Neuronal stem cell (in vitro differentiated cells): ENCODE measurements at regions not wholly inside any gene's neighbourhood (a gene's known extent, or its start where the extent isn't known, plus 50 kb on each side); places are given as distances from the start of the nearest gene placed in this dataset.
"Not testable (repeated sequence)": the region's sequence is repeated elsewhere in the genome, so short reads cannot be mapped to it uniquely, and the experiment has no call there.

Experiments used
- DNase-seq: peaks from one replicate; pipeline ENCODE4 v3.0.0-alpha.2; 2013; ENCODE audit warnings: low spot score
- H2AFZ ChIP-seq: one replicate; pipeline ENCODE4 v1.6.1; 2013; ENCODE audit warnings: mild to moderate bottlenecking, low read length, inconsistent platforms
- H2AK5ac ChIP-seq: 2 replicates; pipeline ENCODE4 v1.6.1; 2013; ENCODE audit warnings: low read depth, mild to moderate bottlenecking, inconsistent platforms, low read length, moderate library complexity, mixed read lengths
- H2BK120ac ChIP-seq: 2 replicates; pipeline ENCODE4 v1.6.1; 2013; ENCODE audit warnings: low read depth, mild to moderate bottlenecking, inconsistent platforms, low read length, moderate library complexity, mixed read lengths
- H2BK12ac ChIP-seq: one replicate; pipeline ENCODE4 v1.6.1; 2013; ENCODE audit warnings: low read length, inconsistent platforms
- H2BK15ac ChIP-seq: 2 replicates; pipeline ENCODE4 v1.6.1; 2013; ENCODE audit warnings: mild to moderate bottlenecking, low read length, inconsistent platforms, mixed read lengths
- H2BK5ac ChIP-seq: one replicate; pipeline ENCODE4 v1.6.1; 2013; ENCODE audit warnings: inconsistent platforms, mild to moderate bottlenecking, low read length, moderate library complexity
- H3K14ac ChIP-seq: one replicate; pipeline ENCODE4 v1.6.1; 2013; ENCODE audit warnings: low read length, inconsistent platforms
- H3K18ac ChIP-seq: 2 replicates; pipeline ENCODE4 v1.6.1; 2013; ENCODE audit warnings: low read length, inconsistent platforms
- H3K23ac ChIP-seq: 2 replicates; pipeline ENCODE4 v1.6.1; 2013; ENCODE audit warnings: low read depth, mild to moderate bottlenecking, mixed read lengths, low read length, inconsistent platforms; ENCODE audit not compliant: poor library complexity
- H3K27ac ChIP-seq: replicated peaks from 3 replicates; pipeline ENCODE4 v1.5.1; 2013; ENCODE audit warnings: low read length, inconsistent platforms
- H3K27me3 ChIP-seq, 3 experiments: 2 replicates each; pipeline ENCODE4 v1.6.1; 2013; ENCODE audit warnings: low read length in 3 of 3, mild to moderate bottlenecking in 2 of 3, inconsistent platforms in 1 of 3, low read depth in 1 of 3, mixed read lengths in 1 of 3, moderate library complexity in 1 of 3; ENCODE audit not compliant: control insufficient read depth in 3 of 3, insufficient read depth in 3 of 3
- H3K36me3 ChIP-seq, 2 donors: replicated peaks in 1 of 2; 2 replicates each; pipeline ENCODE4 v1.6.1; 2013; ENCODE audit warnings: low read length in 2 of 2; ENCODE audit not compliant: control insufficient read depth in 2 of 2, insufficient read depth in 2 of 2
- H3K4ac ChIP-seq: 2 replicates; pipeline ENCODE4 v1.6.1; 2013; ENCODE audit warnings: inconsistent platforms, mild to moderate bottlenecking, low read length, moderate library complexity
- H3K4me1 ChIP-seq, 2 donors: 1 replicate in 1 of 2; 2 replicates in 1 of 2; pipeline ENCODE4 v1.6.1; 2013; ENCODE audit warnings: low read length in 2 of 2, low read depth in 1 of 2; ENCODE audit not compliant: control insufficient read depth in 2 of 2, insufficient read depth in 1 of 2
- H3K4me2 ChIP-seq: one replicate; pipeline ENCODE4 v1.6.1; 2013; ENCODE audit warnings: mild to moderate bottlenecking, low read length, inconsistent platforms; ENCODE audit not compliant: insufficient read depth, poor library complexity, severe bottlenecking
- H3K4me3 ChIP-seq, 2 donors: 2 replicates each; pipeline ENCODE4 v1.5.1; 2013; ENCODE audit warnings: low read length in 2 of 2, mild to moderate bottlenecking in 2 of 2, inconsistent platforms in 1 of 2, moderate library complexity in 1 of 2
- H3K79me1 ChIP-seq: one replicate; pipeline ENCODE4 v1.6.1; 2013; ENCODE audit warnings: low read depth, mild to moderate bottlenecking, inconsistent platforms, low read length, moderate library complexity
- H3K9ac ChIP-seq: one replicate; pipeline ENCODE4 v1.6.1; 2013; ENCODE audit warnings: mild to moderate bottlenecking, low read depth, low read length, inconsistent platforms; ENCODE audit not compliant: poor library complexity
- H3K9me3 ChIP-seq, 2 donors: replicated peaks in 1 of 2; 2 replicates each; pipeline versions ENCODE3 to v1.6.1; 2013; ENCODE audit warnings: low read length in 2 of 2, mild to moderate bottlenecking in 2 of 2, inconsistent platforms in 1 of 2, low read depth in 1 of 2, mixed read lengths in 1 of 2, moderate library complexity in 1 of 2; ENCODE audit not compliant: control insufficient read depth in 2 of 2, insufficient read depth in 1 of 2
- H4K8ac ChIP-seq: one replicate; pipeline ENCODE4 v1.6.1; 2013; ENCODE audit warnings: low read depth, mild to moderate bottlenecking, inconsistent platforms, low read length, moderate library complexity
- H4K91ac ChIP-seq: one replicate; pipeline ENCODE4 v1.6.1; 2013; ENCODE audit warnings: low read length, low read depth, mild to moderate bottlenecking, inconsistent platforms; ENCODE audit not compliant: poor library complexity
- WGBS, 2 donors: extraction: QIAGEN DNeasy Blood & Tissue Kit; methylation state at CpG; one replicate each; pipeline ENCODE4 v1.1.7; 2013; ENCODE audit warnings: missing lambda C conversion rate in 2 of 2, mixed read lengths in 1 of 2; ENCODE audit not compliant: insufficient read length in 2 of 2, insufficient replicate concordance in 1 of 2; ENCODE audit errors: extremely low coverage in 2 of 2; 5-methylcytosine and 5-hydroxymethylcytosine counted together

- Histone ChIP-seq H2BK15ac (no peak overlapping the region), H4K8ac (no peak overlapping the region), H3K36me3 (no peaks in the 10 kb centered on the region), H3K4me1 (no peaks in the 10 kb centered on the region), H2AFZ (no peak overlapping the region), H3K9me3 (no peaks in the 10 kb centered on the region), H3K4me2 (no peak overlapping the region), H3K27me3 (no peaks in the 10 kb centered on the region), H3K14ac (no peak overlapping the region), H4K91ac (no peak overlapping the region), H2BK120ac (no peak overlapping the region), H2AK5ac (no peak overlapping the region), H3K4me3 (no peak overlapping the region), H3K79me1 (no peaks in the 10 kb centered on the region), H3K4ac (no peak overlapping the region), H2BK12ac (no peak overlapping the region), H2BK5ac (no peak overlapping the region), H3K18ac (no peak overlapping the region), H3K23ac (no peak overlapping the region), H3K9ac (no peak overlapping the region), H3K27ac (no peak overlapping the region)
- no peak for DNase-seq
- WGBS, 2 donors, result no CpG with 5 or more reads among the region's 5 CpGs
Measured at GRCh38 chrX:40227125-40227524, 129.4 kb upstream of the BCOR start.

GRCh38 chrX:40224658-40225057 lies 126.9 kb upstream of the BCOR start:
- no peak for DNase-seq
- H2AFZ ChIP-seq, result no peak overlapping the region
- no peak overlapping the region for H4K8ac ChIP-seq
- H2BK15ac ChIP-seq, result no peak overlapping the region
- no peak overlapping the region for H3K14ac ChIP-seq
- no peak overlapping the region for H3K4ac ChIP-seq
- H3K27ac ChIP-seq, result no peak overlapping the region
- no peaks in the 10 kb centered on the region for H3K9me3 ChIP-seq
- no peak overlapping the region for H3K23ac ChIP-seq
- H2BK12ac ChIP-seq, result no peak overlapping the region
- H4K91ac ChIP-seq, result no peak overlapping the region
- WGBS, 2 donors, result no CpG with 5 or more reads among the region's 2 CpGs
- no peak overlapping the region for H2BK120ac ChIP-seq
- no peak overlapping the region for H3K9ac ChIP-seq
- H3K4me2 ChIP-seq, result no peak overlapping the region
- H3K27me3 ChIP-seq, result no peaks in the 10 kb centered on the region
- H3K79me1 ChIP-seq, result no peaks in the 10 kb centered on the region
- no peak overlapping the region for H2AK5ac ChIP-seq
- H3K18ac ChIP-seq, result no peak overlapping the region
- no peak overlapping the region for H3K4me3 ChIP-seq
- no peaks in the 10 kb centered on the region for H3K36me3 ChIP-seq
- no peak overlapping the region for H2BK5ac ChIP-seq
- H3K4me1 ChIP-seq, result no peaks in the 10 kb centered on the region

- not testable (repeated sequence) for H3K23ac ChIP-seq, H2BK120ac ChIP-seq, H3K27ac ChIP-seq, H2BK12ac ChIP-seq, H3K9me3 ChIP-seq, H3K4me3 ChIP-seq, H3K27me3 ChIP-seq, H3K4me2 ChIP-seq, H4K91ac ChIP-seq, H3K9ac ChIP-seq, H3K14ac ChIP-seq, H3K18ac ChIP-seq, H2BK15ac ChIP-seq, H2AFZ ChIP-seq, H3K36me3 ChIP-seq, H4K8ac ChIP-seq, H3K79me1 ChIP-seq, H2AK5ac ChIP-seq, DNase-seq, H2BK5ac ChIP-seq, H3K4ac ChIP-seq, H3K4me1 ChIP-seq
Measured at GRCh38 chrX:40222612-40223011, 124.9 kb upstream of the BCOR start.

- Histone ChIP-seq H4K91ac (no peak overlapping the region), H2AFZ (no peak overlapping the region), H3K18ac (no peak overlapping the region), H3K23ac (no peak overlapping the region), H3K27ac (no peak overlapping the region), H2BK120ac (no peak overlapping the region), H3K9me3 (no peaks in the 10 kb centered on the region), H3K4me1 (no peaks in the 10 kb centered on the region), H2BK15ac (no peak overlapping the region), H2AK5ac (no peak overlapping the region), H3K4me3 (no peak overlapping the region), H2BK12ac (no peak overlapping the region), H3K4me2 (no peak overlapping the region), H3K36me3 (no peaks in the 10 kb centered on the region), H2BK5ac (no peak overlapping the region), H3K14ac (no peak overlapping the region), H3K9ac (no peak overlapping the region), H3K4ac (no peak overlapping the region), H3K79me1 (no peaks in the 10 kb centered on the region), H3K27me3 (no peaks in the 10 kb centered on the region), H4K8ac (no peak overlapping the region)
- DNase-seq, result no peak
- no CpG with 5 or more reads among the region's 3 CpGs for WGBS, 2 donors
Measured at GRCh38 chrX:40213092-40213491, 115.3 kb upstream of the BCOR start.
